SK-N-SH (cell line): ENCODE measurements at regions not wholly inside any gene's neighbourhood (a gene's known extent, or its start where the extent isn't known, plus 50 kb on each side); places are given as distances from the start of the nearest gene placed in this dataset.

Experiments used
- CTCF ChIA-PET: fragments of 300-600, 350-600 bp; formaldehyde crosslinking; extraction: SDS; loops from one replicate; lab custom pipeline; 2021; lab: Yijun Ruan, JAX
- POLR2A ChIA-PET: fragments of 350-600 bp; sonication (Branson Sonifier 250); formaldehyde crosslinking; extraction: SDS; loops from one replicate; lab custom pipeline; 2020; ENCODE audit warnings: antibody characterized with exemption, inconsistent platforms; lab: Yijun Ruan, JAX
- DNase-seq: peaks from one replicate; pipeline ENCODE4 v3.0.0; 2012
- H2AFZ ChIP-seq: fragments of 200-600 bp; sonication (generic); 2 replicates; pipeline ENCODE4 v1.8.1; 2016; ENCODE audit warnings: antibody characterized with exemption, mild to moderate bottlenecking, low read depth
- H3F3A ChIP-seq: fragments of 200-600 bp; sonication (generic); replicated peaks from 2 replicates; pipeline ENCODE3; 2016; ENCODE audit warnings: antibody characterized with exemption, mild to moderate bottlenecking; ENCODE audit not compliant: insufficient read depth
- H3K27ac ChIP-seq, 2 experiments: fragments of 200-500 bp in 1 of 2; fragments of 200-600 bp in 1 of 2; sonication (Bioruptor generic) in 1 of 2; sonication (generic), shearing (Covaris generic) in 1 of 2; 2 replicates each; pipeline versions ENCODE4 v1.5.1 to v1.6.1; 2014 to 2016; ENCODE audit warnings: low read depth in 2 of 2, inconsistent platforms in 1 of 2, low read length in 1 of 2, mild to moderate bottlenecking in 1 of 2, mixed read lengths in 1 of 2
- H3K27me3 ChIP-seq: fragments of 200-600 bp; sonication (generic), shearing (Covaris generic); 2 replicates; pipeline ENCODE4 v1.6.1; 2016; ENCODE audit warnings: mixed run types; ENCODE audit not compliant: insufficient read depth
- H3K36me3 ChIP-seq, 2 experiments: fragments of 200-500 bp in 1 of 2; fragments of 200-600 bp in 1 of 2; sonication (Bioruptor generic) in 1 of 2; sonication (generic) in 1 of 2; replicated peaks in 1 of 2; 2 replicates each; pipeline versions ENCODE3 to v1.5.1; 2014 to 2016; ENCODE audit warnings: low read length in 1 of 2, mild to moderate bottlenecking in 1 of 2; ENCODE audit not compliant: insufficient read depth in 2 of 2, control insufficient read depth in 1 of 2
- H3K4me1 ChIP-seq, 2 experiments: fragments of 200-500 bp in 1 of 2; fragments of 200-600 bp in 1 of 2; sonication (Bioruptor generic) in 1 of 2; sonication (generic), shearing (Covaris generic) in 1 of 2; 2 replicates each; pipeline versions ENCODE4 v1.5.1 to v1.6.1; 2014 to 2016; ENCODE audit warnings: low read depth in 1 of 2, low read length in 1 of 2, mixed run types in 1 of 2; ENCODE audit not compliant: insufficient read depth in 2 of 2, control insufficient read depth in 1 of 2
- H3K4me2 ChIP-seq: fragments of 200-600 bp; sonication (generic), shearing (Covaris generic); 2 replicates; pipeline ENCODE4 v1.6.1; 2017; ENCODE audit warnings: mixed run types
- H3K4me3 ChIP-seq, 2 experiments: fragments of 200-500 bp in 1 of 2; fragments of 200-600 bp in 1 of 2; sonication (Bioruptor generic) in 1 of 2; sonication (generic), shearing (Covaris generic) in 1 of 2; 2 replicates each; pipeline versions ENCODE4 v1.5.1 to v1.8.1; 2014 to 2016; ENCODE audit warnings: low read depth in 2 of 2, inconsistent platforms in 1 of 2, low read length in 1 of 2, mild to moderate bottlenecking in 1 of 2, mixed read lengths in 1 of 2, moderate library complexity in 1 of 2
- H3K79me2 ChIP-seq: fragments of 200-600 bp; sonication (generic); 2 replicates; pipeline ENCODE4 v1.8.1; 2017; ENCODE audit warnings: mild to moderate bottlenecking; ENCODE audit not compliant: insufficient read depth
- H3K9ac ChIP-seq: fragments of 200-600 bp; sonication (generic); 2 replicates; pipeline ENCODE4 v1.6.1; 2017; ENCODE audit warnings: mixed run types
- H3K9me2 ChIP-seq: fragments of 200-600 bp; sonication (generic); 2 replicates; pipeline ENCODE4 v1.6.1; 2017; ENCODE audit warnings: mixed run types
- H3K9me3 ChIP-seq: fragments of 200-600 bp; sonication (generic); 2 replicates; pipeline ENCODE4 v1.6.1; 2017; ENCODE audit warnings: mixed run types, mild to moderate bottlenecking, moderate library complexity
- H4K20me1 ChIP-seq: fragments of 200-600 bp; sonication (generic); 2 replicates; pipeline ENCODE4 v1.6.1; 2017; ENCODE audit warnings: mild to moderate bottlenecking, mixed run types; ENCODE audit not compliant: insufficient read depth
- MAX ChIP-seq: IDR thresholded peaks from 2 replicates; pipeline ENCODE4 v1.4.0; 2012; ENCODE audit warnings: low read depth
- MXI1 ChIP-seq: IDR thresholded peaks from 2 replicates; pipeline ENCODE4 v1.6.1; 2012; ENCODE audit warnings: mild to moderate bottlenecking, low read depth, low read length, improper control_type of control experiment
- PBX3 ChIP-seq: IDR thresholded peaks from 2 replicates; pipeline ENCODE4; 2012
- POLR2AphosphoS5 ChIP-seq: IDR thresholded peaks from 2 replicates; pipeline ENCODE4 v1.6.1; 2012; ENCODE audit warnings: low read depth, low read length
- RCOR1 ChIP-seq: fragments of 150-350 bp; IDR thresholded peaks from 2 replicates; pipeline ENCODE4 v1.6.1; 2017; ENCODE audit warnings: antibody characterized with exemption, low read length
- REST ChIP-seq: IDR thresholded peaks from 2 replicates; pipeline ENCODE4 v1.6.1; 2012; ENCODE audit warnings: mild to moderate bottlenecking, low read depth, low read length, moderate library complexity
- SIN3A ChIP-seq: IDR thresholded peaks from 2 replicates; pipeline ENCODE4 v1.6.1; 2012; ENCODE audit warnings: low read depth, mild to moderate bottlenecking, low read length, moderate library complexity, borderline replicate concordance
- YY1 ChIP-seq: IDR thresholded peaks from 2 replicates; pipeline ENCODE4 v1.4.0; 2012; ENCODE audit warnings: low read depth, mild to moderate bottlenecking
- WGBS: methylation state at CpG from one replicate; pipeline ENCODE4 v1.1.6; 2017; ENCODE audit warnings: low lambda C conversion rate; 5-methylcytosine and 5-hydroxymethylcytosine counted together

GRCh38 chr9:87436716-87437115 is 61.0 kb upstream of the DAPK1 start:
- WGBS: 43% methylated on average over 3 of the region's 3 CpGs
- Histone ChIP-seq H3K9me2 (no peaks in the 10 kb centered on the region), H3K27ac (no peak overlapping the region), H3K36me3 (no peaks in the 10 kb centered on the region), H2AFZ (no peak overlapping the region), H3K4me1 (no peaks in the 10 kb centered on the region; a peak in 1 of 4 replicates), H3F3A (no peaks in the 10 kb centered on the region), H4K20me1 (no peaks in the 10 kb centered on the region), H3K4me3 (no peak overlapping the region), H3K27me3 (no peaks in the 10 kb centered on the region)
- DNase-seq: no peak
- ChIA-PET POLR2A (no interaction called here), CTCF (no interaction called here)
- no peak for TF ChIP-seq MAX
- no peak for TF ChIP-seq REST
- TF ChIP-seq, all 33 proteins: peak for 0
- no peak overlapping the region for H3K4me2 ChIP-seq
- H3K9me3 ChIP-seq: no peaks in the 10 kb centered on the region
- no peak overlapping the region for H3K9ac ChIP-seq
- H3K79me2 ChIP-seq: no peaks in the 10 kb centered on the region

GRCh38 chr9:87437966-87438365 is 59.7 kb upstream of the DAPK1 start:
- H3K27ac ChIP-seq: no peak overlapping the region
- H4K20me1 ChIP-seq: no peaks in the 10 kb centered on the region
- no peaks in the 10 kb centered on the region for H3K79me2 ChIP-seq
- H3K4me3 ChIP-seq: no peak overlapping the region
- 57% methylated on average over 8 of the region's 8 CpGs for WGBS
- ChIA-PET POLR2A (no interaction called here), CTCF (no interaction called here)
- H3K9me2 ChIP-seq: no peaks in the 10 kb centered on the region
- no peaks in the 10 kb centered on the region for H3F3A ChIP-seq
- no peaks in the 10 kb centered on the region for H3K36me3 ChIP-seq
- H3K4me1 ChIP-seq: no peaks in the 10 kb centered on the region; a peak in 1 of 4 replicates
- H2AFZ ChIP-seq: no peak overlapping the region
- H3K27me3 ChIP-seq: no peaks in the 10 kb centered on the region
- no peak overlapping the region for H3K9ac ChIP-seq
- no peaks in the 10 kb centered on the region for H3K9me3 ChIP-seq
- no peak for TF ChIP-seq YY1
- H3K4me2 ChIP-seq: no peak overlapping the region
- no peak for DNase-seq

- Histone ChIP-seq H2AFZ (no peak overlapping the region), H3K9ac (no peak overlapping the region)
- POLR2A ChIA-PET: no interaction called here
- TF ChIP-seq PBX3: no peak
- no peak for TF ChIP-seq MXI1
- no peak for TF ChIP-seq MAX
- no peak for TF ChIP-seq RCOR1
- no peak for TF ChIP-seq POLR2AphosphoS5
- no peak for TF ChIP-seq SIN3A
- TF ChIP-seq, all 33 proteins: peak for 0
- Histone ChIP-seq H3K4me2 (no peak overlapping the region), H3K9me2 (no peaks in the 10 kb centered on the region), H4K20me1 (no peaks in the 10 kb centered on the region), H3K4me3 (no peak overlapping the region), H3K36me3 (no peaks in the 10 kb centered on the region), H3K4me1 (no peaks in the 10 kb centered on the region), H3F3A (no peaks in the 10 kb centered on the region), H3K9me3 (no peaks in the 10 kb centered on the region), H3K27me3 (no peaks in the 10 kb centered on the region), H3K79me2 (no peaks in the 10 kb centered on the region), H3K27ac (no peak overlapping the region)
- DNase-seq: no peak
- WGBS: 59% methylated on average over 2 of the region's 2 CpGs
- CTCF ChIA-PET: interaction anchor here (1.4 kb wide), 1 partner anchor 222 kb away, joined by 3 read pairs; no protein-coding TSS in a partner anchor
Measured at GRCh38 chr9:87441251-87441650, 56.4 kb upstream of the DAPK1 start.
